HEK293T (cell line): ENCODE measurements at regions not wholly inside any gene's neighbourhood (a gene's known extent, or its start where the extent isn't known, plus 50 kb on each side); places are given as distances from the start of the nearest gene placed in this dataset.
"Not testable (repeated sequence)": the region's sequence is repeated elsewhere in the genome, so short reads cannot be mapped to it uniquely, and the experiment has no call there.

ENCODE experiments used
- ARNT ChIP-seq: fragments of 450-650 bp; IDR thresholded peaks from 2 replicates; pipeline ENCODE4 v1.6.1; 2017; ENCODE audit warnings: mild to moderate bottlenecking
- BHLHE40 ChIP-seq: fragments of 450-650 bp; IDR thresholded peaks from 2 replicates; pipeline ENCODE4 v1.6.1; 2016; ENCODE audit warnings: mild to moderate bottlenecking, moderate library complexity, borderline replicate concordance
- CTBP1 ChIP-seq: fragments of 450-650 bp; IDR thresholded peaks from 2 replicates; pipeline ENCODE4 v1.6.1; 2016; ENCODE audit warnings: borderline replicate concordance
- FOXA1 ChIP-seq: fragments of 450-650 bp; IDR thresholded peaks from 2 replicates; pipeline ENCODE4 v1.6.1; 2016; ENCODE audit warnings: mild to moderate bottlenecking
- FOXK2 ChIP-seq: fragments of 450-650 bp; IDR thresholded peaks from 2 replicates; pipeline ENCODE4 v1.6.1; 2016; ENCODE audit warnings: mild to moderate bottlenecking
- FOXM1 ChIP-seq: fragments of 450-650 bp; IDR thresholded peaks from 2 replicates; pipeline ENCODE4 v1.6.1; 2017; ENCODE audit warnings: mild to moderate bottlenecking, borderline replicate concordance
- HDGF ChIP-seq: fragments of 450-650 bp; IDR thresholded peaks from 2 replicates; pipeline ENCODE4 v1.6.1; 2017; ENCODE audit warnings: antibody characterized with exemption, borderline replicate concordance
- L3MBTL2 ChIP-seq: fragments of 450-650 bp; conservative IDR thresholded peaks from 2 replicates; pipeline ENCODE4 v1.6.1; 2016; ENCODE audit warnings: mild to moderate bottlenecking
- LEF1 ChIP-seq: fragments of 450-650 bp; IDR thresholded peaks from 2 replicates; pipeline ENCODE4 v1.6.1; 2017; ENCODE audit warnings: mild to moderate bottlenecking, borderline replicate concordance
- NFRKB ChIP-seq: fragments of 450-650 bp; IDR thresholded peaks from 2 replicates; pipeline ENCODE4 v1.6.1; 2016; ENCODE audit warnings: mild to moderate bottlenecking, moderate library complexity
- SP1 ChIP-seq: fragments of 450-650 bp; IDR thresholded peaks from 2 replicates; pipeline ENCODE4 v1.6.1; 2017
- SUZ12 ChIP-seq: fragments of 450-650 bp; IDR thresholded peaks from 2 replicates; pipeline ENCODE4 v1.6.1; 2016; ENCODE audit warnings: mild to moderate bottlenecking
- TARDBP ChIP-seq: fragments of 450-650 bp; IDR thresholded peaks from 2 replicates; pipeline ENCODE4 v1.6.1; 2016
- ZNF384 ChIP-seq: fragments of 450-650 bp; IDR thresholded peaks from 2 replicates; pipeline ENCODE4 v1.6.1; 2016

DNA sequence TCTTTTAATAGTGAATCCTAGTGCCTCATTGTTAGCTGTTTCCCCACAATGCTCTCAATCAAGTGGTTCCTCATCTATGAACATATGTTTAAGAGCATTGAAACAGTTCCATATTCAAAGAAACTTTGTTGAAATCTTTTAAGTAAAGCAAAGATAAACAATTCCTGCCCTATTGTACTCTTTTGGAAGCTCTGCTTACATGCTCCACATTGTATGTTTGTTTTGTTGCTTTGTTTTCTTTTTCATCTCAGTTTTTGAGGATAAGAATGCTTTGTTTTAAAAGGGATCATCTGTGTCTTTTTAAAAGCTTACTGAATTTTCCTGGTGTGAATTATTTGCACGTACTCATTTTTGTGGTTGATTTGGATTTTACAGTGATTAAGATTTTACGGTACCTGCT, 132.2 kb upstream of the MARCKS start:
- TF ChIP-seq CTBP1, SP1, HDGF, NFRKB, FOXK2, FOXA1, SUZ12, TARDBP, FOXM1, ZNF384, L3MBTL2, LEF1, BHLHE40, ARNT: not testable (repeated sequence)
